Inflammatory macrophage treated with lipopolysaccharide for 4 hours (primary cell): ENCODE measurements at regions not wholly inside any gene's neighbourhood (a gene's known extent, or its start where the extent isn't known, plus 50 kb on each side); places are given as distances from the start of the nearest gene placed in this dataset.
"Not testable (repeated sequence)": the region's sequence is repeated elsewhere in the genome, so short reads cannot be mapped to it uniquely, and the experiment has no call there.

Experiments
- DNase-seq: peaks from one replicate; pipeline ENCODE4 v3.0.0-alpha.2; 2020

GRCh38 chr6:104676679-104677078, 183.0 kb downstream of the HACE1 start:
- DNase-seq, result not testable (repeated sequence)

- DNase-seq, result not testable (repeated sequence)
Observed at GRCh38 chr6:104675161-104675560, 184.6 kb downstream of the HACE1 start.

GRCh38 chr6:104673078-104673477, 186.6 kb downstream of the HACE1 start:
- DNase-seq, result not testable (repeated sequence)

- DNase-seq, result not testable (repeated sequence)
Observed at GRCh38 chr6:104671591-104671891, 188.2 kb downstream of the HACE1 start.

DNA sequence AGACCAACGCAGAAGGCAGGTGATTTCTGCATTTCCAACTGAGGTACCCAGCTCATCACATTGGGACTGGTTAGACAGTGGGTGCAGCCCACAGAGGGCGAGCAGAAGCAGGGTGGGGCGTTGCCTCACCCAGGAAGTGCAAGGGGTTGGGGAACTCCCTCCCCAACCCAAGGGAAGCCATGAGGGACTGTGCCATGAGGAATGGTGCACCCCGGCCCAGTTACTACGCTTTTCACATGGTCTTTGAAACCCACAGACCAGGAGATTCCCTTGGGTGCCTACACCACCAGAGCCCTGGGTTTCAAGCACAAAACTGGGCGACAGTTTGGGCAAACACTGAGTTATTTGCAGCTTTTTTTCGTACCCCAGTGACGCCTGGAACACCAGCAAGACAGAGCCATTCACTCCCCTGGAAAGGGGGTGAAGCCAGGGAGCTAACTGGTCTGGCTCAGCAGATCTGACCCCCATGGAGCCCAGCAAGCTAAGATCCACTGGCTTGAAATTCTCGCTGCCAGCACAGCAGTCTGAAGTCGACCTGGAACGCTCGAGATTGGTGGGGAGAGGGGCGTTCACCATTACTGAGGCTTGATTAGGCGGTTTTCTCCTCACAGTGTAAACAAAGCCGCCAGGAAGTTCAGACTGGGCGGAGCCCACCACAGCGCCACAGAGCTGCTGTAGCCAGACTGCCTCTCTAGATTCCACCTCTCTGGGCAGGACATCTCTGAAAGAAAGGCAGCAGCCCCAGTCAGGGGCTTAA, 188.7 kb downstream of the HACE1 start:
- not testable (repeated sequence) for DNase-seq

DNA sequence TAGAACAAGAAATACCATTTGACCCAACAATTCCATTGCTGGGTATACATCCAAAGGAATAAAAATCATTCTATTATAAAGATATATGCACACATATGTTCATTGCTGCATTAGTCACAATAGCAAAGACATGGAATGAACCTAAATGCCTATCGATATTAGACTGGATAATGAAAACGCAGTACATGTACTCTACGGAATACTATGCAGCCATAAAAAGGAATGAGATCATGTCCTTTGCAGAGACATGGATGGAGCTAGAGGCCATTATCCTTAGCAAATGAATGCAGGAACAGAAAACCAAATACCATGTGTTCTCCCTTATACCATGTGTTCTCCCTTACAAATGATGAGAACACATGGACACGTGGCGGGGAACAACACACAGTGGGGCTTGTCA, 190.2 kb downstream of the HACE1 start:
- no peak for DNase-seq

GRCh38 chr6:104656235-104656634, 203.5 kb downstream of the HACE1 start:
- DNase-seq, result no peak

DNA sequence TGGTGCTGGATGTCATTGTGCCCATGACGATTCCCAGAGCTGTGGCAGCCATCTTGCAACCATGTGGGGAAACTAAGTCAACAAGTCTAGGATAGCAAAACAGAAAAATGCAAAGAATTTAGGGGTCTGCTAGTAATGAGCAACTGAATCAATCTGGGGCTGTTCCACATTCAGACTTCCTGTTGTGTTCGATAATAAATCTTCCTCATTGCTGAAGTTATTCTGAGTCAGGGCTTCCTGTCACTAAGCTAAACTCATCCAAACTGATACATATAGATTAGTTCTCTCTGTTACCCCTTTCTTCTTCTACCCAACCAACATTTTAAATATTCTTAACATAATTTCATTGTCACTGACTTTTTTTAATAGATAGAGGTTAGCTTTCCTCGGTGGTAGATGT, 205.9 kb downstream of the HACE1 start:
- no peak for DNase-seq

GRCh38 chr6:104648347-104648746, 211.4 kb downstream of the HACE1 start:
- no peak for DNase-seq

GRCh38 chr6:104644848-104645247, 214.9 kb downstream of the HACE1 start:
- DNase-seq, result no peak

DNA sequence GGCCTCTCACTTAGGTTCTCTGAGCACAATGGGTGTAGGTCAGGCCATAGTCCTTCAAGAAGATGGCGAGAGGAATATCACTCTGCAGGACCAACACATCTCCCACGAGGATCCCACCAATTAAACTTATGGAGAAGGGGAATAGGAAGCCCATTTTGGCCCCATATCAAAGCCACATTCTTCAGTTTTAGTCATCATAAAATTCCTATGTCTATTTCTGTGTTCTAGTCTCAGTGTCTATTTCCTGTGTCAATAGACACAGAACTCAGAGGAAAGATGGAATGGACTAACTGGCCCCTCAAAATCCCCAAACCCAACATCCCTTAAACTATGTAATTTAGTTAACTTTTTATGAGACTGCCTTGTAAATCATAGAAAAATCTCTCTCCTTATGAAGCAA, 216.8 kb downstream of the HACE1 start:
- no peak for DNase-seq

GRCh38 chr6:104640761-104641160, 219.0 kb downstream of the HACE1 start:
- no peak for DNase-seq

DNA sequence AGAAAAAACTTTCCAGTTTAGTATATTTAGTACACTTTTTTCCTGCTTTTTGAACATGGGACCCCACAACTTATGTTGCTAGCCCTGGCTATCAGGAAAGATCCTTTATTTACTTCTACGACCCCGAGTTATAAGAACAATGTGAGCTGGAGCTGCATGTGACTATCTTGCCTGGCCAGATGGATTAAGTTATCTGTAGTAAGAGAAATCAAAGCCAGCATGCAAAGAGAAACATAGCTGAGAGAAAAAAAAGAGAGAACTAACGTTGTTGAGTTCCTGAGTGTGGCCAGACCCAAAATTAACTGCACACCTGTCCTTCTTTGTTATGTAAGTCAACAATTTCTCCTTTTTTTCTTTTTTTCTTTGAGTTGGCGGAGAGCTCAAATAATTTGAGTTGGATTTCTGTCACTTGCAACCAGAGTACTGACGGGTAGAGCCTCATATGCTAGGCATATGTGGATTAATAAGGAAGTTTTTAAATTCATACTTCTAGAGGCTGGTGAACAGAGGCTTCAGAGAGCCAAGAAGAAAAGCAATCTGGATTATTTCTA, 219.5 kb downstream of the HACE1 start:
- no peak for DNase-seq

- peak; percentile 95 for DNase-seq
Observed at GRCh38 chr6:104639668-104640067, 220.1 kb downstream of the HACE1 start.

- peak; percentile 2 for DNase-seq
Observed at GRCh38 chr6:104638841-104639290, 220.9 kb downstream of the HACE1 start.

GRCh38 chr6:104633125-104633524, 226.6 kb downstream of the HACE1 start:
- DNase-seq, result no peak

DNA sequence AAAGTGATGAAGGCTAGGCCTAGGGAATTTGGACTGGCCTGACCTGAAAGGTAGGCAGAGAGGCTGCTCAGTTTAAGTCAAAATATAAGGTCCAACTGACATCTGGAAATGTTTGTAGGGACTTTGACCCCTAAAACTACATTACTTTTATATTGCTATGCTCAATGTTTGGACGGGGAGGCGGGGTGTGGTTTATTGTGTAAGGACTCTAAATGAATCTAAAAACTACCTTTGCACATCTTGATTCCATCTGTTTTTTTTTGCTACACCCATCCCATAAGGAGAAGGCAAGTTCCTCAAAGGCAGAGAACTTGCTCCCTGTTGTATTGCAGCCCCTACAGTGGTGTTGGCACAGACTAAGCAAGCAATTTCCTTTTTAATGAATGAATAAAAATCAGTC, 227.1 kb downstream of the HACE1 start:
- no peak for DNase-seq

DNA sequence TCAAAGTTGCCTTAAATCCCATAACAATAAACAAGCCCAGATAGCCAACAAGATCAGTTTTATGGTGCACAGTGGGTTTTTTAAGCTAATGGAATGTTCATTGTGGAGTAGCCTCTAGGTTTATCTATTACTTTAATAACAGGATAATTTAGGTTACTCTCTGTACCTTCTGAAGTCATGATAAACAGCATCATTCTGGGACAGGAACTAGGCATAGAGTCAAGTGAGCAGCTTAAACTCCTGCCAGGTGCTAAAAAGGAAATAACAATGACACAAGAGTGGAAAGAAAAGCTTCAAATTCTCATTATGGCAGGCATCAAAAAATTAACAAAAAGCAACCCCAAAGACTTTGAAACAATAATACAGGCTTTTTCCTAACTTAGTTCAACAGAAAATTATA, 228.8 kb downstream of the HACE1 start:
- DNase-seq, result no peak

- DNase-seq, result no peak
Observed at GRCh38 chr6:104630522-104630921, 229.2 kb downstream of the HACE1 start.

DNA sequence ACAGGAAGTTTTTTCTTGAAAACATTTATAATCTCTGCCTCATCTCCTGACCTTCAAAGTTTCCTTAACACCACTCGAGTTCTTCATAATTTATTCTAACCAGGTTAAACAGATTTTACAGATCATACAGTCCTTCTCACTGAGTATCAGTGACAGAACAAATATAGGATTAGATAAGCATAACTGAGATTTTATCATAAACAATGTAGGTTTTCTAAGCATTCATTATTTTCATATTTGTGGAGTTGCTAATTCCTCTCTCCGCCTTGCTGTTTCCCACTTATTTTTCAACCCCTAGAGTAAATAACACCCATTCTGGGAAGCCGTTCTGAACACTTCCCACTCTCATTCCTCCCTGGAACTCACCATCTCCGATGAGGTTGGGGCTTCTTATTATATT, 229.9 kb downstream of the HACE1 start:
- no peak for DNase-seq

GRCh38 chr6:104625536-104625935, 234.2 kb downstream of the HACE1 start:
- no peak for DNase-seq

GRCh38 chr6:104623052-104623690, 236.5 kb downstream of the HACE1 start:
- no peak for DNase-seq

GRCh38 chr6:104621396-104621795, 238.3 kb downstream of the HACE1 start:
- DNase-seq, result no peak

DNA sequence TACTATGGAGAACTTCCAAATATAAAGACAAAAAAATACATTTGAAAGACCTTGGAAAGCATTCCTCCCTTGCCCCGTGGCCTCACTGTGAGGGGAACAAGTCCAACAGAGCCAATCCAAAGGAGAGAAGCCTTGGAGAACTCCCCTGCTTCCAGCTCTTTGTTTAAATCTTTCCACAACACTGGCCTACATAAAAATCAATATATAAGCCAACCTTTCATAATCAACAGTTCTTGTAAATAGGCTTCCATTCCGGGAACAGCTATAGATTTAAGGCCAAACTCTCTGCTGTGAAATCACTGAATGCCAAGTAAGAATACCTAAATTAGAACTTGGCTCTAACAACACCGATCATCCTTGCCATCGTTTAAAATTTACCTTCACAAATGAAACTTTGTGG, 242.1 kb downstream of the HACE1 start:
- DNase-seq, result no peak

GRCh38 chr6:104614394-104614793, 245.3 kb downstream of the HACE1 start:
- DNase-seq, result no peak
